ENCODE measurements at regions not wholly inside any gene's neighbourhood (a gene's known extent, or its start where the extent isn't known, plus 50 kb on each side); places are given as distances from the start of the nearest gene placed in this dataset.

DNA sequence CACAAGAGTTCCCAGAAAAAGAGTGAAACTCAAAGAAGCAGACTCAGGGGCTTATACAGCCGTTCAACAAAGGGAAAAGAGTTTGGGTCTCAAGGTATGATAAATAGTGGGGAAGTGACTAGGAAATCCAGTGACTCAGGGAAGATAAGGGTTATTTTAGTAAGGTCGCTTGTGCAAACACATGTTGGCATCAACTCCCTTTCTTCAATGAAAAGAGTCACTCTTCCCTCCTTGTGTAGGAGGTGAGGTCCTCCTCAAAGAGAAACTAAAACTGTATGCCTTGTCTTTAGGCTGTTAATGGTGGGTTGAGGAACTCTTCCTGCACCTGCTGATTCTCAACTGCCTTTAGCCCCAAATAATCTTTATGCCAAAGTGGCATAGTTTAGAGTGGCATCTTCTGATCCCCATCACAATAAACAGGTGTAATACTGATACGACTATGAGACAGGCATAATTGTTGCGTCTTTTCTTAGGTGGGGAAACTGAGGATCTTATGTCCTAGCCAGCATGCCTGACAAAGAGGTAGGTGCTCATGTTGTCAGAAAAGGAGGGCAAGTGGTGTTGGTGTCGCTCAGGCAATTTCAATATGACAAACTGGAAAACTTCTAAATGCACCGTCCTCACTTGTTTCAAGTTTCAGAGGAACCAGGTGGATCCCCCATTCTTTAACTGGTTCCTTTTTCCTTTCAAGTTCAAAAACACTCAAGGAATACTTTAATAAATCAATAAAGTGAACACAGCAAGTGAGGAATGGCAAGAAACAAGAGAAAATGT lies 294.1 kb upstream of the RUNX1 start:
- intact Hi-C loops (cut with micrococcal nuclease), result no loop called here
- Histone ChIP-seq H3K4me1 (ENCODE audit: control insufficient read depth, extremely low read depth, insufficient read depth, low read length) (no peaks in the 10 kb centered on the region), H3K9ac (replicated peaks; ENCODE audit: extremely low read depth, insufficient read depth, low read length) (no peak overlapping the region), H3K4me3 (replicated peaks in 1 of 3; ENCODE audit: insufficient read depth in 1 of 3, low read depth in 1 of 3, low read length in 3 of 3) (no peak overlapping the region), H4K20me1 (replicated peaks; ENCODE audit: control insufficient read depth, extremely low read depth, insufficient read depth, low read length) (no peaks in the 10 kb centered on the region), H3K27me3 (ENCODE audit: control insufficient read depth in 2 of 2, insufficient read depth in 2 of 2, low read length in 2 of 2) (peaks cover 0 to 5% of the 10 kb centered on the region in 2 experiments), H3K4me2 (ENCODE audit: insufficient read depth, low read length) (no peak overlapping the region), H3K36me3 (ENCODE audit: control insufficient read depth in 2 of 2, extremely low read depth in 1 of 2, insufficient read depth in 2 of 2, low read length in 2 of 2) (no peaks in the 10 kb centered on the region), H2AFZ (ENCODE audit: low read depth, low read length) (peak overlapping the region; percentile 13), H3K27ac (ENCODE audit: insufficient read depth, low read depth, low read length) (no peak overlapping the region), H3K9me3 (replicated peaks; ENCODE audit: control insufficient read depth, insufficient read depth, low read length) (no peaks in the 10 kb centered on the region), H3K9me1 (replicated peaks; ENCODE audit: control insufficient read depth, extremely low read depth, insufficient read depth, low read length) (no peaks in the 10 kb centered on the region), H3K79me2 (ENCODE audit: control insufficient read depth, insufficient read depth, low read length) (no peaks in the 10 kb centered on the region)
- ChIA-PET POLR2A (no interaction called here), CTCF (no interaction called here)
- TF ChIP-seq MAX (IDR thresholded peaks at IDR 0.05; ENCODE audit: insufficient read depth, insufficient read length) (no peak), POLR2AphosphoS5 (IDR thresholded peaks at IDR 0.05; ENCODE audit: insufficient read depth, low read depth, low read length) (no peak), FOS (IDR thresholded peaks at IDR 0.05; ENCODE audit: borderline replicate concordance, insufficient read depth, low read length) (peak; percentile 43), GATA2 (IDR thresholded peaks at IDR 0.05; ENCODE audit: insufficient read depth, insufficient read length, low read depth, low read length) (peak; percentile 51)
- no TSS peak for BruUV-seq (replicated peaks)
- no peak for FAIRE-seq
- DNase-seq (ENCODE audit: low read depth, low spot score), result peak; percentile 18
- dilution Hi-C loops (cut with MboI; ENCODE audit: extremely low pct_ligation_motif_present, low sequenced_read_pairs), result no loop called here

DNA sequence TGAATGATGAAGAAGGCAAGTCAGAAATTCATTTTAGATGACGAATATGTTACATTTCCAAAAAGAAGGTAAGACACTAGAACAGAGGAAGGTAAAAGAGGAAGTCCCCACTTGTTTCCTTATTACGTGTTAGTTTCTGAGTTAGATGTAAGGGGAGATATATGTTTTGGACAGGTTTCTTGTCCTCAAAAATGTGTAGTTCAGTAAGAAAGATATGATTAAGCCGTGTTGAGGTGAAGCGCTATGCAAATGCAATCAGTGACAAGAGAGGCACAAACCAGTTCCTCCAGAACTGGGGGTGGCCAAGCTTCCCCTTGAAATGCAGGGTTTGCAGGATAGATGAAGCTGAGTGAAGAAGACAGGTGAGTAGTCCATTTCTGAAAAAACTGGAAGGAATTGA lies 293.3 kb upstream of the RUNX1 start:
- BruUV-seq (replicated peaks), result no TSS peak
- no peaks in the 10 kb centered on the region for H3K9me1 ChIP-seq (replicated peaks; ENCODE audit: control insufficient read depth, extremely low read depth, insufficient read depth, low read length)
- H3K9ac ChIP-seq (replicated peaks; ENCODE audit: extremely low read depth, insufficient read depth, low read length), result no peak overlapping the region
- H3K36me3 ChIP-seq (ENCODE audit: control insufficient read depth in 2 of 2, extremely low read depth in 1 of 2, insufficient read depth in 2 of 2, low read length in 2 of 2), result no peaks in the 10 kb centered on the region
- no peak overlapping the region for H3K27ac ChIP-seq (ENCODE audit: insufficient read depth, low read depth, low read length)
- no peaks in the 10 kb centered on the region for H3K4me1 ChIP-seq (ENCODE audit: control insufficient read depth, extremely low read depth, insufficient read depth, low read length)
- H3K9me3 ChIP-seq (replicated peaks; ENCODE audit: control insufficient read depth, insufficient read depth, low read length), result no peaks in the 10 kb centered on the region
- DNase-seq (ENCODE audit: low read depth, low spot score) (no peak), FAIRE-seq (no peak)
- no peaks in the 10 kb centered on the region for H4K20me1 ChIP-seq (replicated peaks; ENCODE audit: control insufficient read depth, extremely low read depth, insufficient read depth, low read length)
- H3K27me3 ChIP-seq (ENCODE audit: control insufficient read depth in 2 of 2, insufficient read depth in 2 of 2, low read length in 2 of 2), result peaks cover 0 to 5% of the 10 kb centered on the region in 2 experiments
- H3K79me2 ChIP-seq (ENCODE audit: control insufficient read depth, insufficient read depth, low read length), result no peaks in the 10 kb centered on the region
- H2AFZ ChIP-seq (ENCODE audit: low read depth, low read length), result no peak overlapping the region
- H3K4me2 ChIP-seq (ENCODE audit: insufficient read depth, low read length), result no peak overlapping the region
- intact Hi-C loops (cut with micrococcal nuclease), result no loop called here
- dilution Hi-C loops (cut with MboI; ENCODE audit: extremely low pct_ligation_motif_present, low sequenced_read_pairs), result no loop called here
- ChIA-PET POLR2A (no interaction called here), CTCF (no interaction called here)
- TF ChIP-seq GATA2 (IDR thresholded peaks at IDR 0.05; ENCODE audit: insufficient read depth, insufficient read length, low read depth, low read length), result no peak
- no peak for TF ChIP-seq CTCF (IDR thresholded peaks at IDR 0.05; ENCODE audit: extremely low read depth in 1 of 2, insufficient read depth in 1 of 2, low read depth in 1 of 2, low read length in 2 of 2)
- no peak for TF ChIP-seq JUN (IDR thresholded peaks at IDR 0.05; ENCODE audit: borderline replicate concordance, insufficient read depth, insufficient read length, low read depth)
- H3K4me3 ChIP-seq (replicated peaks in 1 of 3; ENCODE audit: insufficient read depth in 1 of 3, low read depth in 1 of 3, low read length in 3 of 3), result no peak overlapping the region

Measured in endothelial cell of umbilical vein (primary cell).